Endothelial cell of umbilical vein (primary cell): ENCODE measurements at regions not wholly inside any gene's neighbourhood (a gene's known extent, or its start where the extent isn't known, plus 50 kb on each side); places are given as distances from the start of the nearest gene placed in this dataset.

Experiments used
- BruUV-seq: library from RNA; stranded (reverse); fragments of 400-500 nt; replicated peaks from 2 replicates; lab custom pipeline; 2021; lab: Mats Ljungman, UMichigan
- CTCF ChIA-PET: fragments of 300-600, 350-600 bp; sonication (Branson Sonifier 250); formaldehyde crosslinking; loops from one replicate; lab custom pipeline; 2021; ENCODE audit warnings: antibody characterized with exemption, inconsistent platforms; lab: Charles Lee
- POLR2A ChIA-PET: fragments of 300-600, 350-600 bp; sonication (Branson Sonifier 250); formaldehyde crosslinking; loops from one replicate; lab custom pipeline; 2021; ENCODE audit warnings: antibody characterized with exemption, inconsistent platforms; lab: Charles Lee
- DNase-seq: peaks from one replicate; pipeline ENCODE4 v3.0.0-alpha.2; 2011; ENCODE audit warnings: low read depth, low spot score
- FAIRE-seq: peaks from 2 replicates; lab custom pipeline; 2011; peaks lifted over from hg19 to GRCh38; lab: Jason Lieb, UNC
- H2AFZ ChIP-seq: 2 replicates; pipeline ENCODE4 v1.6.0; 2012; ENCODE audit warnings: low read depth, low read length, control low read depth, inconsistent platforms
- H3K27ac ChIP-seq: 2 replicates; pipeline ENCODE4 v1.5.1; 2011; ENCODE audit warnings: low read depth, mild to moderate bottlenecking, control low read depth, low read length, moderate library complexity; ENCODE audit not compliant: insufficient read depth
- H3K27me3 ChIP-seq, 2 experiments: 2 replicates each; pipeline versions ENCODE4 v1.6.0 to v1.6.1; 2011; ENCODE audit warnings: low read length in 2 of 2, mixed read lengths in 1 of 2; ENCODE audit not compliant: control insufficient read depth in 2 of 2, insufficient read depth in 2 of 2
- H3K36me3 ChIP-seq, 2 experiments: 2 replicates in 1 of 2; 3 replicates in 1 of 2; pipeline ENCODE4 v1.5.1; 2011; ENCODE audit warnings: low read length in 2 of 2, mild to moderate bottlenecking in 1 of 2, moderate library complexity in 1 of 2; ENCODE audit not compliant: control insufficient read depth in 2 of 2, insufficient read depth in 2 of 2; ENCODE audit errors: extremely low read depth in 1 of 2
- H3K4me1 ChIP-seq: 3 replicates; pipeline ENCODE4 v1.5.1; 2011; ENCODE audit warnings: mild to moderate bottlenecking, low read length; ENCODE audit not compliant: control insufficient read depth, insufficient read depth; ENCODE audit errors: extremely low read depth
- H3K4me2 ChIP-seq: 2 replicates; pipeline ENCODE4 v1.6.1; 2011; ENCODE audit warnings: low read length, control low read depth, mixed read lengths; ENCODE audit not compliant: insufficient read depth
- H3K4me3 ChIP-seq, 3 experiments: fragments of 200-600 bp in 1 of 3; sonication (generic), shearing (Covaris generic) in 1 of 3; replicated peaks in 1 of 3; 2 replicates each; pipeline ENCODE4 v1.5.1; 2011 to 2016; ENCODE audit warnings: control low read depth in 3 of 3, low read length in 3 of 3, mild to moderate bottlenecking in 2 of 3, inconsistent platforms in 1 of 3, low read depth in 1 of 3, moderate library complexity in 1 of 3; ENCODE audit not compliant: insufficient read depth in 1 of 3
- H3K79me2 ChIP-seq: 2 replicates; pipeline ENCODE4 v1.6.0; 2012; ENCODE audit warnings: low read length, inconsistent platforms; ENCODE audit not compliant: control insufficient read depth, insufficient read depth
- H3K9ac ChIP-seq: replicated peaks from 2 replicates; pipeline ENCODE3; 2011; ENCODE audit warnings: low read length, control low read depth; ENCODE audit not compliant: insufficient read depth; ENCODE audit errors: extremely low read depth
- H3K9me1 ChIP-seq: replicated peaks from 3 replicates; pipeline ENCODE4 v1.6.0; 2011; ENCODE audit warnings: mild to moderate bottlenecking, low read length; ENCODE audit not compliant: control insufficient read depth, insufficient read depth; ENCODE audit errors: extremely low read depth
- H3K9me3 ChIP-seq: replicated peaks from 2 replicates; pipeline ENCODE4 v1.5.1; 2012; ENCODE audit warnings: low read length, inconsistent platforms; ENCODE audit not compliant: control insufficient read depth, insufficient read depth
- H4K20me1 ChIP-seq: replicated peaks from 2 replicates; pipeline ENCODE3; 2011; ENCODE audit warnings: mild to moderate bottlenecking, low read length; ENCODE audit not compliant: control insufficient read depth, insufficient read depth; ENCODE audit errors: extremely low read depth
- EZH2 ChIP-seq: IDR thresholded peaks from 2 replicates; pipeline ENCODE4 v1.6.1; 2012; ENCODE audit warnings: borderline replicate concordance, low read depth, mild to moderate bottlenecking, moderate library complexity, low read length, inconsistent platforms; ENCODE audit not compliant: severe bottlenecking
- FOS ChIP-seq: IDR thresholded peaks from 2 replicates; pipeline ENCODE4 v1.6.1; 2011; ENCODE audit warnings: mild to moderate bottlenecking, low read length, moderate library complexity, borderline replicate concordance; ENCODE audit not compliant: insufficient read depth
- GATA2 ChIP-seq: IDR thresholded peaks from 2 replicates; pipeline ENCODE4 v1.7.0; 2011; ENCODE audit warnings: low read depth, mild to moderate bottlenecking, moderate library complexity, mixed read lengths, low read length; ENCODE audit not compliant: insufficient read length, insufficient read depth
- JUN ChIP-seq: IDR thresholded peaks from 2 replicates; pipeline ENCODE4 v1.6.1; 2011; ENCODE audit warnings: borderline replicate concordance, low read depth; ENCODE audit not compliant: insufficient read length, insufficient read depth
- MYC ChIP-seq: IDR thresholded peaks from one replicate; pipeline ENCODE4 v1.6.1; 2011; ENCODE audit warnings: mild to moderate bottlenecking, low read depth, low read length
- POLR2A ChIP-seq: IDR thresholded peaks from 2 replicates; pipeline ENCODE4 v1.6.1; 2012; ENCODE audit warnings: low read depth, mild to moderate bottlenecking, control low read depth, low read length
- POLR2AphosphoS5 ChIP-seq: IDR thresholded peaks from 2 replicates; pipeline ENCODE4 v1.6.1; 2012; ENCODE audit warnings: low read depth, mild to moderate bottlenecking, control low read depth, low read length, moderate library complexity; ENCODE audit not compliant: insufficient read depth
- dilution Hi-C: fragments of 300-500 bp; cut with MboI; formaldehyde crosslinking; loops from one replicate; pipeline ENCODE4 v1.15.0; 2019; ENCODE audit warnings: low sequenced_read_pairs; ENCODE audit not compliant: extremely low pct_ligation_motif_present
- intact Hi-C: fragments of 100-400 bp; cut with micrococcal nuclease; formaldehyde crosslinking; loops from one replicate; pipeline ENCODE4 v1.10.0; 2022
- TF ChIP-seq, protein P1 (sequence below): IDR thresholded peaks from 2 replicates; pipeline ENCODE4 v1.6.1; 2011; ENCODE audit not compliant: insufficient read depth, insufficient read length
- TF ChIP-seq, protein P2 (sequence below), 2 donors: IDR thresholded peaks; 1 replicate in 1 of 2; 2 replicates in 1 of 2; pipeline ENCODE4 v1.5.1; 2011; ENCODE audit warnings: low read length in 2 of 2, mild to moderate bottlenecking in 2 of 2, moderate library complexity in 2 of 2, control low read depth in 1 of 2, inconsistent platforms in 1 of 2, low read depth in 1 of 2; ENCODE audit not compliant: insufficient read depth in 1 of 2; ENCODE audit errors: extremely low read depth in 1 of 2

DNA sequence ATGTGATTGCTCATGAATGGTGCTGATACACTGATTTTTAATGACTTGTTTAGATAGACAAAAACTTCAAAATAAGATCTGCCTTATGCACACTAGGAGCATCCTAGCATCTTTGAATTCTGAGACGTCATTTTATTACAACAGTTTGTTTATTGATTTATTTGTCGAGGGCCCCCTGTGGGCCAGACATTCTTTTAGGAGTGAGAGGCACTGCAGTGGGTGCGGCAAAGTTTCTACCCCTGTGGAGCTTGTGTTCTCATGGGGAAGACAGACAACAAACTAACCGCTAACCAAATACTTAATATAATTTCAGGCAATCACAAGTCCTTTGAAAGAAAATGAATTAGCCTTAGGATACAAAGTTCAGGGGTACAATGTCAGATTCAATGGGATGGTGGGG is 363.1 kb downstream of the RPS24 start:
- no TSS peak for BruUV-seq
- no peaks in the 10 kb centered on the region for H3K36me3 ChIP-seq
- H3K79me2 ChIP-seq: no peaks in the 10 kb centered on the region
- no peak for DNase-seq
- H2AFZ ChIP-seq: no peak overlapping the region
- no peaks in the 10 kb centered on the region for H4K20me1 ChIP-seq
- no peak overlapping the region for H3K27ac ChIP-seq
- H3K9me3 ChIP-seq: no peaks in the 10 kb centered on the region
- no peak for FAIRE-seq
- peaks cover 12% of the 10 kb centered on the region in 2 experiments for H3K27me3 ChIP-seq
- H3K9me1 ChIP-seq: no peaks in the 10 kb centered on the region
- no peak for TF ChIP-seq MYC
- TF ChIP-seq, protein P1, sequence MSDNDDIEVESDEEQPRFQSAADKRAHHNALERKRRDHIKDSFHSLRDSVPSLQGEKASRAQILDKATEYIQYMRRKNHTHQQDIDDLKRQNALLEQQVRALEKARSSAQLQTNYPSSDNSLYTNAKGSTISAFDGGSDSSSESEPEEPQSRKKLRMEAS: no peak
- TF ChIP-seq FOS: no peak
- no peak for TF ChIP-seq POLR2A
- no peak for TF ChIP-seq GATA2
- TF ChIP-seq EZH2: no peak
- TF ChIP-seq JUN: no peak
- TF ChIP-seq POLR2AphosphoS5: no peak
- TF ChIP-seq, protein P2, sequence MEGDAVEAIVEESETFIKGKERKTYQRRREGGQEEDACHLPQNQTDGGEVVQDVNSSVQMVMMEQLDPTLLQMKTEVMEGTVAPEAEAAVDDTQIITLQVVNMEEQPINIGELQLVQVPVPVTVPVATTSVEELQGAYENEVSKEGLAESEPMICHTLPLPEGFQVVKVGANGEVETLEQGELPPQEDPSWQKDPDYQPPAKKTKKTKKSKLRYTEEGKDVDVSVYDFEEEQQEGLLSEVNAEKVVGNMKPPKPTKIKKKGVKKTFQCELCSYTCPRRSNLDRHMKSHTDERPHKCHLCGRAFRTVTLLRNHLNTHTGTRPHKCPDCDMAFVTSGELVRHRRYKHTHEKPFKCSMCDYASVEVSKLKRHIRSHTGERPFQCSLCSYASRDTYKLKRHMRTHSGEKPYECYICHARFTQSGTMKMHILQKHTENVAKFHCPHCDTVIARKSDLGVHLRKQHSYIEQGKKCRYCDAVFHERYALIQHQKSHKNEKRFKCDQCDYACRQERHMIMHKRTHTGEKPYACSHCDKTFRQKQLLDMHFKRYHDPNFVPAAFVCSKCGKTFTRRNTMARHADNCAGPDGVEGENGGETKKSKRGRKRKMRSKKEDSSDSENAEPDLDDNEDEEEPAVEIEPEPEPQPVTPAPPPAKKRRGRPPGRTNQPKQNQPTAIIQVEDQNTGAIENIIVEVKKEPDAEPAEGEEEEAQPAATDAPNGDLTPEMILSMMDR (IDR thresholded peaks at IDR 0.05; ENCODE audit: extremely low read depth in 1 of 2, insufficient read depth in 1 of 2, low read depth in 1 of 2, low read length in 2 of 2): no peak
- H3K4me3 ChIP-seq: no peak overlapping the region
- intact Hi-C loops: no loop called here
- dilution Hi-C loops: no loop called here
- no peaks in the 10 kb centered on the region for H3K4me1 ChIP-seq
- no peak overlapping the region for H3K9ac ChIP-seq
- CTCF ChIA-PET: no interaction called here
- POLR2A ChIA-PET: no interaction called here
- no peak overlapping the region for H3K4me2 ChIP-seq
